NCI-H1105 treated with DMSO at 0.1 percent for 48 hours (cell line): ENCODE measurements at regions not wholly inside any gene's neighbourhood (a gene's known extent, or its start where the extent isn't known, plus 50 kb on each side); places are given as distances from the start of the nearest gene placed in this dataset.

Source experiments
- DNase-seq: peaks from one replicate; lab custom pipeline; 2025; lab: John Stamatoyannopoulos, UW

GRCh38 chr11:104338186-104338585 lies 174.2 kb upstream of the PDGFD start:
- DNase-seq = no peak

- DNase-seq = no peak
These were observed 173.3 kb upstream of the PDGFD start for GRCh38 chr11:104337273-104337672.

- no peak for DNase-seq
These were observed 170.0 kb upstream of the PDGFD start for GRCh38 chr11:104333977-104334376.

GRCh38 chr11:104332110-104332509 lies 168.2 kb upstream of the PDGFD start:
- DNase-seq = no peak

GRCh38 chr11:104329078-104329665 lies 165.2 kb upstream of the PDGFD start:
- DNase-seq = no peak

- no peak for DNase-seq
These were observed 164.6 kb upstream of the PDGFD start for GRCh38 chr11:104328512-104328907.

GRCh38 chr11:104327861-104328511 lies 164.0 kb upstream of the PDGFD start:
- DNase-seq = no peak

- DNase-seq = no peak
These were observed 161.1 kb upstream of the PDGFD start for GRCh38 chr11:104325093-104325492.

GRCh38 chr11:104324276-104324675 lies 160.3 kb upstream of the PDGFD start:
- DNase-seq = no peak

- no peak for DNase-seq
These were observed 159.9 kb upstream of the PDGFD start for GRCh38 chr11:104323841-104324240.

GRCh38 chr11:104322696-104323095 lies 158.7 kb upstream of the PDGFD start:
- DNase-seq = no peak

- DNase-seq = no peak
These were observed 157.0 kb upstream of the PDGFD start for GRCh38 chr11:104320956-104321355.

- no peak for DNase-seq
These were observed 156.2 kb upstream of the PDGFD start for GRCh38 chr11:104320097-104320496.

GRCh38 chr11:104319396-104319795 lies 155.4 kb upstream of the PDGFD start:
- DNase-seq = no peak

- no peak for DNase-seq
These were observed 143.0 kb upstream of the PDGFD start for GRCh38 chr11:104306862-104307474.

- DNase-seq = no peak
These were observed 137.8 kb upstream of the PDGFD start for GRCh38 chr11:104301776-104302175.

GRCh38 chr11:104291646-104292045 lies 127.7 kb upstream of the PDGFD start:
- DNase-seq = no peak

GRCh38 chr11:104286129-104286528 lies 122.2 kb upstream of the PDGFD start:
- DNase-seq = no peak

GRCh38 chr11:104279587-104279986 lies 115.6 kb upstream of the PDGFD start:
- DNase-seq = no peak

GRCh38 chr11:104275992-104276391 lies 112.0 kb upstream of the PDGFD start:
- no peak for DNase-seq

GRCh38 chr11:104260456-104260855 lies 96.5 kb upstream of the PDGFD start:
- DNase-seq = no peak

GRCh38 chr11:104259121-104259610 lies 95.2 kb upstream of the PDGFD start:
- no peak for DNase-seq

- DNase-seq = no peak
These were observed 92.6 kb upstream of the PDGFD start for GRCh38 chr11:104256525-104256924.
